Stimulated activated CD8-positive, alpha-beta memory T cell treated with anti-CD3 and anti-CD28 coated beads, Interleukin-7, amount 100 ng/mL, for 1 hour (primary cell): ENCODE measurements at regions not wholly inside any gene's neighbourhood (a gene's known extent, or its start where the extent isn't known, plus 50 kb on each side); places are given as distances from the start of the nearest gene placed in this dataset.

Source experiments
- DNase-seq, 2 donors: peaks; one replicate each; pipeline ENCODE4 v3.0.0-alpha.2; 2020; ENCODE audit warnings: low read depth in 2 of 2

GRCh38 chrX:43016021-43016420 is 238.1 kb upstream of the PPP1R2C start:
- DNase-seq = no peak

- no peak for DNase-seq
Measured at GRCh38 chrX:43018031-43018430, 240.1 kb upstream of the PPP1R2C start.

- no peak for DNase-seq
Measured at GRCh38 chrX:43019021-43019420, 241.1 kb upstream of the PPP1R2C start.

GRCh38 chrX:43025806-43026315 is 247.9 kb upstream of the PPP1R2C start:
- no peak for DNase-seq

GRCh38 chrX:43064096-43064495 is 286.1 kb upstream of the PPP1R2C start:
- DNase-seq = no peak

- no peak for DNase-seq
Measured at GRCh38 chrX:43065978-43066377, 288.0 kb upstream of the PPP1R2C start.

- DNase-seq = no peak
Measured at GRCh38 chrX:43068639-43069038, 290.7 kb upstream of the PPP1R2C start.

- DNase-seq = no peak
Measured at GRCh38 chrX:43083016-43083415, 305.1 kb upstream of the PPP1R2C start.

GRCh38 chrX:43087830-43088229 is 309.9 kb upstream of the PPP1R2C start:
- DNase-seq = no peak

GRCh38 chrX:43096830-43097229 is 318.9 kb upstream of the PPP1R2C start:
- no peak for DNase-seq

GRCh38 chrX:43106009-43106408 is 328.0 kb upstream of the PPP1R2C start:
- no peak for DNase-seq

GRCh38 chrX:43108828-43109227 is 330.9 kb upstream of the PPP1R2C start:
- DNase-seq = no peak

GRCh38 chrX:43121637-43122036 is 343.7 kb upstream of the PPP1R2C start:
- DNase-seq = no peak

- no peak for DNase-seq
Measured at GRCh38 chrX:43139645-43140044, 361.7 kb upstream of the PPP1R2C start.

GRCh38 chrX:43140582-43140981 is 362.6 kb upstream of the PPP1R2C start:
- no peak for DNase-seq

GRCh38 chrX:43141885-43142284 is 363.9 kb upstream of the PPP1R2C start:
- no peak for DNase-seq

- DNase-seq = no peak
Measured at GRCh38 chrX:43148305-43148704, 370.3 kb upstream of the PPP1R2C start.

GRCh38 chrX:43165343-43165920 is 387.5 kb upstream of the PPP1R2C start:
- DNase-seq = no peak

GRCh38 chrX:43166874-43167273 is 388.9 kb upstream of the PPP1R2C start:
- DNase-seq = no peak

- DNase-seq = no peak
Measured at GRCh38 chrX:43175434-43175833, 397.5 kb upstream of the PPP1R2C start.

- DNase-seq = no peak
Measured at GRCh38 chrX:43176686-43177085, 398.7 kb upstream of the PPP1R2C start.

GRCh38 chrX:43188296-43188695 is 410.3 kb upstream of the PPP1R2C start:
- no peak for DNase-seq

GRCh38 chrX:43211570-43211969 is 433.6 kb upstream of the PPP1R2C start:
- no peak for DNase-seq

- DNase-seq = no peak
Measured at GRCh38 chrX:43218198-43218597, 437.9 kb upstream of the MAOA start.
